Astrocyte of the spinal cord (primary cell): ENCODE measurements at regions not wholly inside any gene's neighbourhood (a gene's known extent, or its start where the extent isn't known, plus 50 kb on each side); places are given as distances from the start of the nearest gene placed in this dataset.

Experiments used
- DNase-seq: peaks from one replicate; pipeline ENCODE4 v3.0.0; 2011; ENCODE audit warnings: low read depth, low spot score
- H3K4me3 ChIP-seq: 2 replicates; pipeline ENCODE4 v1.5.1; 2011; ENCODE audit warnings: low read depth, mild to moderate bottlenecking, low read length, moderate library complexity
- CTCF ChIP-seq: IDR thresholded peaks from 2 replicates; pipeline ENCODE4 v1.5.1; 2012; ENCODE audit warnings: low read depth, mild to moderate bottlenecking, low read length, inconsistent platforms
- in situ Hi-C: cut with HindIII; loops from 2 replicates; pipeline ENCODE4 v1.10.0; 2017; ENCODE audit warnings: low sequenced_read_pairs

- peak; percentile 2 for DNase-seq
- in situ Hi-C loops = no loop called here
- H3K4me3 ChIP-seq = no peak overlapping the region
- no peak for TF ChIP-seq CTCF
Measured at GRCh38 chr13:76009267-76009890, 373.2 kb downstream of the LMO7 start.

- H3K4me3 ChIP-seq = no peak overlapping the region
- in situ Hi-C loops = no loop called here
- no peak for TF ChIP-seq CTCF
- DNase-seq = no peak
Measured at GRCh38 chr13:76004416-76004815, 368.3 kb downstream of the LMO7 start.

GRCh38 chr13:76000131-76000530 is 364.0 kb downstream of the LMO7 start:
- no peak for TF ChIP-seq CTCF
- H3K4me3 ChIP-seq = no peak overlapping the region
- in situ Hi-C loops = no loop called here
- DNase-seq = no peak

GRCh38 chr13:75996582-75996981 is 360.5 kb downstream of the LMO7 start:
- no peak for DNase-seq

GRCh38 chr13:75995966-75996365 is 359.8 kb downstream of the LMO7 start:
- DNase-seq = no peak
- in situ Hi-C loops = no loop called here
- no peak for TF ChIP-seq CTCF
- no peak overlapping the region for H3K4me3 ChIP-seq

More at GRCh38 chr13:75996582-75996981, 360.5 kb downstream of the LMO7 start:
- H3K4me3 ChIP-seq = no peak overlapping the region
- in situ Hi-C loops = no loop called here
- no peak for TF ChIP-seq CTCF

- in situ Hi-C loops = no loop called here
- TF ChIP-seq CTCF = no peak
- no peak overlapping the region for H3K4me3 ChIP-seq
- DNase-seq = no peak
Measured at GRCh38 chr13:75993823-75994222, 357.7 kb downstream of the LMO7 start.

- in situ Hi-C loops = no loop called here
- no peak for DNase-seq
- no peak overlapping the region for H3K4me3 ChIP-seq
- no peak for TF ChIP-seq CTCF
Measured at GRCh38 chr13:75993241-75993640, 357.1 kb downstream of the LMO7 start.
